ENCODE measurements at regions not wholly inside any gene's neighbourhood (a gene's known extent, or its start where the extent isn't known, plus 50 kb on each side); places are given as distances from the start of the nearest gene placed in this dataset.

DNA sequence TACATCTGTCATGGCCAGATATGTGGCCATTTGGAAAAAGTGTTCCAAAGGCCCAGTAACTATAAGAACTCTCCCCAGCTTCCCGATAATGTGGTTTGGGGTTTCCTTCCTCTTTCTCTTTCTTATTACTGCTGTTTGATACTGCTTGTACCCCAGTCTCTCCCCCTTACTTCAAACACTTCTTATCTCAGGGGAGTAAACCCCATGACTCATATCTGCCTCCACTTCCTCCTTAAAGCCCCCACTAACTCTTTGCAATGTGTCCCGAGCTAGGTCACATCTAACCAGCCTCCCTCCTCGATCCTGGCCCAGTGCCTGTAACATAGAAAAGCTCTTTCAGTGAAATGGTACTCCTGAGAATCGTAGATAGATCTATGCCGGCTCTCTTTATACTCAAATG, 82.4 kb upstream of the STARD13 start:
- Histone ChIP-seq H3K9me3 (ENCODE audit: low read depth, low read length, poor library complexity, severe bottlenecking) (no peaks in the 10 kb centered on the region), H3K36me3 (ENCODE audit: insufficient read depth, low read length, poor library complexity, severe bottlenecking) (no peaks in the 10 kb centered on the region), H3K4me1 (ENCODE audit: insufficient read depth, low read length, poor library complexity, severe bottlenecking) (peaks cover 15% of the 10 kb centered on the region), H3K27me3 (replicated peaks; ENCODE audit: insufficient read depth, low read depth, low read length, poor library complexity) (no peaks in the 10 kb centered on the region), H3K4me3 (ENCODE audit: low read depth, low read length, poor library complexity, severe bottlenecking) (no peak overlapping the region), H3K27ac (ENCODE audit: low read depth, low read length, poor library complexity, severe bottlenecking) (no peak overlapping the region)
- intact Hi-C loops (cut with micrococcal nuclease; ENCODE audit: unreplicated experiment), result no loop called here
- TF ChIP-seq EZH2 (IDR thresholded peaks at IDR 0.05; ENCODE audit: borderline replicate concordance, low read depth, low read length, poor library complexity, severe bottlenecking) (no peak), CTCF (conservative IDR thresholded peaks at IDR 0.05; ENCODE audit: low read depth, low read length) (no peak)
- no peak for DNase-seq (ENCODE audit: low spot score)
- CTCF ChIA-PET, result no interaction called here
- POLR2A ChIA-PET (ENCODE audit: low non-redundant PET), result no interaction called here
- BruUV-seq (replicated peaks), result no TSS peak

- Histone ChIP-seq H3K4me3 (ENCODE audit: low read depth, low read length, poor library complexity, severe bottlenecking) (no peak overlapping the region), H3K36me3 (ENCODE audit: insufficient read depth, low read length, poor library complexity, severe bottlenecking) (no peaks in the 10 kb centered on the region), H3K9me3 (ENCODE audit: low read depth, low read length, poor library complexity, severe bottlenecking) (no peaks in the 10 kb centered on the region), H3K27me3 (replicated peaks; ENCODE audit: insufficient read depth, low read depth, low read length, poor library complexity) (no peaks in the 10 kb centered on the region), H3K4me1 (ENCODE audit: insufficient read depth, low read length, poor library complexity, severe bottlenecking) (peaks cover 15% of the 10 kb centered on the region), H3K27ac (ENCODE audit: low read depth, low read length, poor library complexity, severe bottlenecking) (no peak overlapping the region)
- ChIA-PET POLR2A (ENCODE audit: low non-redundant PET) (no interaction called here), CTCF (interaction anchor here (0.5 kb wide), 1 partner anchor 14 kb away, joined by 7 read pairs; no protein-coding TSS in a partner anchor)
- TF ChIP-seq CTCF (conservative IDR thresholded peaks at IDR 0.05; ENCODE audit: low read depth, low read length), result no peak
- TF ChIP-seq EZH2 (IDR thresholded peaks at IDR 0.05; ENCODE audit: borderline replicate concordance, low read depth, low read length, poor library complexity, severe bottlenecking), result no peak
- BruUV-seq (replicated peaks), result no TSS peak
- DNase-seq (ENCODE audit: low spot score), result no peak
- intact Hi-C loops (cut with micrococcal nuclease; ENCODE audit: unreplicated experiment), result no loop called here
These were observed 83.5 kb upstream of the STARD13 start for GRCh38 chr13:33369073-33369472.

DNA sequence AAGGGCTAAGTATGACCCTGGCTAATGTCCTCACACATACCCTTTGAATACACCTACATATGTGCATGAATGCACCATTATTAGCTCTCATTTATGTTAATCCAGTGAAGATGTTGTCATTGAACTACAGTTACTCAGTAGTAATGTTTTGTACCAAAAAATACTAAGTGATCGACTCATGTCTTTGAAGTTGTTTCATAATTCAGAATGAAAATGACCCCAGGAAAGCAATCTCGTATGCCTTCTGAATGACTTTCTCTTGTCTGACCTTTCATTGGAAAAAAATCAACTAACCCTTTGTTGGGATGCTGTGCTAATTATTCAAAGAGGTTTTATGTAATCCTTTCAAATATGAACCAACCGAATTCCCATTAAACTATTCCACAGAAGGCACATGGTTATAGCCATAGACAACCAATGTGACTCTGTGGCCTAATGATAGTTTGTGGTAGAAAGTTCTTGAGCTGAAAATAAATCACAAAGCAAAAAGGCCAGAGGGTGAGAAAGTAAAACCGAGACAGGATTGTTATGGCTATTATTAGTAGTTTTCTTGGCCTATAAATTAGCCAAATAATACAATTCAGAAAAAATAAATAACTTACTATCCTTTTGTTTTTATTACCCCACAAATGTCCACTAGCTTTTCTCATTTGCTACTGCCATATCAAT, 86.8 kb upstream of the STARD13 start:
- no peak for DNase-seq (ENCODE audit: low spot score)
- Histone ChIP-seq H3K27ac (ENCODE audit: low read depth, low read length, poor library complexity, severe bottlenecking) (no peak overlapping the region), H3K9me3 (ENCODE audit: low read depth, low read length, poor library complexity, severe bottlenecking) (no peaks in the 10 kb centered on the region), H3K4me1 (ENCODE audit: insufficient read depth, low read length, poor library complexity, severe bottlenecking) (peaks cover 9% of the 10 kb centered on the region), H3K4me3 (ENCODE audit: low read depth, low read length, poor library complexity, severe bottlenecking) (no peak overlapping the region), H3K36me3 (ENCODE audit: insufficient read depth, low read length, poor library complexity, severe bottlenecking) (no peaks in the 10 kb centered on the region), H3K27me3 (replicated peaks; ENCODE audit: insufficient read depth, low read depth, low read length, poor library complexity) (no peaks in the 10 kb centered on the region)
- intact Hi-C loops (cut with micrococcal nuclease; ENCODE audit: unreplicated experiment), result no loop called here
- TF ChIP-seq CTCF (conservative IDR thresholded peaks at IDR 0.05; ENCODE audit: low read depth, low read length), result no peak
- TF ChIP-seq EZH2 (IDR thresholded peaks at IDR 0.05; ENCODE audit: borderline replicate concordance, low read depth, low read length, poor library complexity, severe bottlenecking), result no peak
- no TSS peak for BruUV-seq (replicated peaks)
- ChIA-PET POLR2A (ENCODE audit: low non-redundant PET) (no interaction called here), CTCF (no interaction called here)
